Hepatocyte (in vitro differentiated cells): ENCODE measurements at regions not wholly inside any gene's neighbourhood (a gene's known extent, or its start where the extent isn't known, plus 50 kb on each side); places are given as distances from the start of the nearest gene placed in this dataset.

Experiments used
- CTCF ChIP-seq: fragments of 200-600 bp; sonication (generic); IDR thresholded peaks from 2 replicates; pipeline ENCODE4 v1.5.1; 2016; ENCODE audit warnings: antibody characterized with exemption, mild to moderate bottlenecking; ENCODE audit not compliant: poor library complexity
- EZH2phosphoT487 ChIP-seq: fragments of 200-600 bp; sonication (generic); IDR thresholded peaks from one replicate; pipeline ENCODE4 v1.6.1; 2018; ENCODE audit warnings: antibody characterized with exemption, mild to moderate bottlenecking, low read depth, moderate library complexity; ENCODE audit not compliant: unreplicated experiment, severe bottlenecking

- TF ChIP-seq EZH2phosphoT487 (no peak), CTCF (no peak)
Observed at GRCh38 chr20:53706466-53707370, 113.1 kb upstream of the ZNF217 start.
